ENCODE measurements at regions not wholly inside any gene's neighbourhood (a gene's known extent, or its start where the extent isn't known, plus 50 kb on each side); places are given as distances from the start of the nearest gene placed in this dataset.

- no peak for TF ChIP-seq ZNF565 (CRISPR knock-in tag; conservative IDR thresholded peaks at IDR 0.05; ENCODE audit: low read depth)
- no peak for TF ChIP-seq ZNF70 (CRISPR knock-in tag; IDR thresholded peaks at IDR 0.05)
- no peak for TF ChIP-seq POU6F1 (CRISPR knock-in tag; IDR thresholded peaks at IDR 0.05; ENCODE audit: borderline replicate concordance, low read depth)
- TF ChIP-seq ZC3H10 (CRISPR knock-in tag; IDR thresholded peaks at IDR 0.05) = no peak
- TF ChIP-seq PATZ1 (CRISPR knock-in tag; IDR thresholded peaks at IDR 0.05; ENCODE audit: borderline replicate concordance) = no peak
- no peak for TF ChIP-seq CSDC2 (CRISPR knock-in tag; IDR thresholded peaks at IDR 0.05)
- TF ChIP-seq RARB (CRISPR knock-in tag; IDR thresholded peaks at IDR 0.05) = no peak
- no peak for TF ChIP-seq ZFP30 (CRISPR knock-in tag; IDR thresholded peaks at IDR 0.05)
- TF ChIP-seq CSRNP3 (CRISPR knock-in tag; IDR thresholded peaks at IDR 0.05) = no peak
- TF ChIP-seq GLIS3 (CRISPR knock-in tag; IDR thresholded peaks at IDR 0.05) = no peak
- TF ChIP-seq ZFP3 (CRISPR knock-in tag; IDR thresholded peaks at IDR 0.05) = no peak
- no peak for TF ChIP-seq TCF4 (CRISPR knock-in tag; IDR thresholded peaks at IDR 0.05; ENCODE audit: borderline replicate concordance)
- no peak for TF ChIP-seq ESRRG (CRISPR knock-in tag; IDR thresholded peaks at IDR 0.05)
- no peak for TF ChIP-seq TSHZ2 (CRISPR knock-in tag; IDR thresholded peaks at IDR 0.05)
- TF ChIP-seq SNAI2 (CRISPR knock-in tag; IDR thresholded peaks at IDR 0.05) = no peak
- no peak for TF ChIP-seq ARNTL (CRISPR knock-in tag; IDR thresholded peaks at IDR 0.05; ENCODE audit: borderline replicate concordance, low read depth)
- no peak for TF ChIP-seq ZNF8 (CRISPR knock-in tag; IDR thresholded peaks at IDR 0.05)
- TF ChIP-seq ISL1 (CRISPR knock-in tag; IDR thresholded peaks at IDR 0.05) = no peak
- ATAC-seq = no peak
These were observed 287.0 kb upstream of the OR4E1 start for GRCh38 chr14:21960636-21961035.

GRCh38 chr14:21941885-21942284 is 268.3 kb upstream of the OR4E1 start:
- no peak for ATAC-seq
- TF ChIP-seq RARB (CRISPR knock-in tag; IDR thresholded peaks at IDR 0.05) = no peak
- no peak for TF ChIP-seq POU6F1 (CRISPR knock-in tag; IDR thresholded peaks at IDR 0.05; ENCODE audit: borderline replicate concordance, low read depth)
- TF ChIP-seq ZNF8 (CRISPR knock-in tag; IDR thresholded peaks at IDR 0.05) = no peak

GRCh38 chr14:21940887-21941856 is 267.6 kb upstream of the OR4E1 start:
- TF ChIP-seq ZNF8 (CRISPR knock-in tag; IDR thresholded peaks at IDR 0.05) (no peak), RARB (CRISPR knock-in tag; IDR thresholded peaks at IDR 0.05) (no peak), TCF4 (CRISPR knock-in tag; IDR thresholded peaks at IDR 0.05; ENCODE audit: borderline replicate concordance) (no peak), POU6F1 (CRISPR knock-in tag; IDR thresholded peaks at IDR 0.05; ENCODE audit: borderline replicate concordance, low read depth) (no peak), TSHZ2 (CRISPR knock-in tag; IDR thresholded peaks at IDR 0.05) (no peak)
- peak; percentile 50; the same call in 2 of the 3 replicates for ATAC-seq
